BLaER1 treated with 17β-estradiol and CSF1 and Interleukin-3, amounts not matched to agents 10 nM and 100 nM (cell line): ENCODE measurements at regions not wholly inside any gene's neighbourhood (a gene's known extent, or its start where the extent isn't known, plus 50 kb on each side); places are given as distances from the start of the nearest gene placed in this dataset.

Source experiments
- H3K27ac ChIP-seq, 11 experiments: shearing (Covaris generic); formaldehyde crosslinking; 2 replicates each; pipeline ENCODE4 v1.8.1; 2022
- H3K27me3 ChIP-seq, 11 experiments: shearing (Covaris generic); formaldehyde crosslinking; 2 replicates each; pipeline ENCODE4 v1.8.1; 2022
- H3K36me3 ChIP-seq, 11 experiments: shearing (Covaris generic); formaldehyde crosslinking; 2 replicates each; pipeline ENCODE4 v1.8.1; 2022
- H3K4me1 ChIP-seq, 10 experiments: shearing (Covaris generic); formaldehyde crosslinking; 2 replicates each; pipeline ENCODE4 v1.8.1; 2022
- H3K4me2 ChIP-seq, 11 experiments: shearing (Covaris generic); formaldehyde crosslinking; 2 replicates each; pipeline ENCODE4 v1.8.1; 2022
- H3K4me3 ChIP-seq, 10 experiments: shearing (Covaris generic); formaldehyde crosslinking; 2 replicates each; pipeline ENCODE4 v1.8.1; 2022
- H3K9ac ChIP-seq, 11 experiments: shearing (Covaris generic); formaldehyde crosslinking; 2 replicates each; pipeline ENCODE4 v1.8.1; 2022
- H3K9me3 ChIP-seq, 11 experiments: shearing (Covaris generic); formaldehyde crosslinking; replicated peaks in 1 of 11; 2 replicates each; pipeline ENCODE4 v1.8.1; 2022
- H4K20me1 ChIP-seq, 11 experiments: shearing (Covaris generic); formaldehyde crosslinking; 2 replicates each; pipeline ENCODE4 v1.8.1; 2022
- Cebpa-rat ChIP-seq, 11 experiments: shearing (Covaris generic); IDR thresholded peaks; 2 replicates each; pipeline ENCODE4 v1.8.1; 2022

DNA sequence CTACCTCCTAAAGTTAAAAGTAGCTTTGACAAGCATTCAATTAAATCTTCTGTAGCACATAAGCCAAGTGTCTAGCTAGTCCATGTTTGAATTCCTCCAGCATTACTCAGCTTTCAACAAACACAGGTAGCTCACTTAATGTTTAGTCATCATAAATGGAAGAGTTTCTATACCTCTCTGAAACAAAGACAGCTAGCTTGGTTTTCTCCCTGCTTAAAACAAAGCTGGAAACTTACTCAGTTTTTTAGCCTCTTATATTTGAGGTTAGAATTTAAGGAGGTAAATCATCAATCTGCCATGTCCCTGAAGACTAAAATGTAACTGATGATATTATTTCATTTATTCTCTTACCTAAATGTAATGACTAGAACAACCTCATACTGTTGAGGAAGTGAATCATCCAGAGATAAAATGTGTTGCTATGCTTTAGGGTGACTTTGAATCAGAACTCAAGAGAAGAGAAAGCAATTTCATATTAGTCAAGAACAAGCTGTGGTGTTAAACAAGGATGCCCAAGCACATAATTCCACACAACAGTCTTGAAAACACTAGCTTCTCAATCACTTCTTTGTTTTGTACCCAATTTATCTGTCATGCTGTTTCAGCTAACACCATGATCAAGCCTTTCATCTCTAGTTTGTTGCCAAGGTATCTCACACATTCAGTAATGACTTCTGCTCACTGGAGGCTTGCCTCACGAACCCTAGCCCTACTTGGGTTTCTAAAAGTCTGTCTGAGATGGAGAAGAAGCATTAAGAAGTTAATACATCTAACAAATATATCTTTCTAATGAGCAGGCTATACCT lies 251.9 kb downstream of the EPM2A start:
- Histone ChIP-seq H3K9ac (no peak overlapping the region), H3K36me3 (no peaks in the 10 kb centered on the region), H3K27ac (no peak overlapping the region), H3K4me1 (peaks cover 0 to 10% (median 7%) of the 10 kb centered on the region in 10 experiments; a peak in 11 of 20 replicates), H3K27me3 (no peaks in the 10 kb centered on the region), H3K4me3 (no peak overlapping the region), H3K4me2 (no peak overlapping the region), H3K9me3 (peaks cover 6 to 35% (median 23%) of the 10 kb centered on the region in 11 experiments; a peak in 20 of 22 replicates), H4K20me1 (no peaks in the 10 kb centered on the region)
- no peak for TF ChIP-seq Cebpa-rat (IDR thresholded peaks at IDR 0.05)

DNA sequence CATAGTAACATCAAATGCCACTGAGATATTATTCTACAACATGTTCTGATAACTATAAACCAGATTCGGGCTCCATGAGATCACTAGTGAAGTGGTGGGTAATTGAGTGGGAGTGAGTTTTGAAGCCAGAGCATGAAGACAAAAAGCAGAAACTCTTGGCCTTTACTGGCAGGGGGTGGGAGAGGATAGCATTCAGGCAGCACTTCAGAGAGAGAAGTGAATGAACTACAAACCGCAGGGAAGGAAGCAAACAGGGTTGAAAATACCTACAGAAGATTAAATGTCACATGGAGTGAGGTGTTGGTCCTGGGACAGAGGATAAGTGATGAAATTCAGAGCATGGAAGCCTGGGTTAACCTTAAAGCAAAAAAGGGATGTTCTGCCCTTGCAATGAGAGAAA lies 250.0 kb downstream of the EPM2A start:
- no peaks in the 10 kb centered on the region for H4K20me1 ChIP-seq
- H3K36me3 ChIP-seq = no peaks in the 10 kb centered on the region
- no peaks in the 10 kb centered on the region for H3K27me3 ChIP-seq
- no peak overlapping the region for H3K4me3 ChIP-seq
- no peak overlapping the region for H3K9ac ChIP-seq
- TF ChIP-seq Cebpa-rat (IDR thresholded peaks at IDR 0.05) = no peak
- peaks cover 0 to 4% (median under 1%) of the 10 kb centered on the region in 10 experiments; a peak in 6 of 20 replicates for H3K4me1 ChIP-seq
- H3K27ac ChIP-seq = no peak overlapping the region
- H3K9me3 ChIP-seq = peaks cover 0 to 21% (median 8%) of the 10 kb centered on the region in 11 experiments; a peak in 16 of 22 replicates
- H3K4me2 ChIP-seq = no peak overlapping the region

DNA sequence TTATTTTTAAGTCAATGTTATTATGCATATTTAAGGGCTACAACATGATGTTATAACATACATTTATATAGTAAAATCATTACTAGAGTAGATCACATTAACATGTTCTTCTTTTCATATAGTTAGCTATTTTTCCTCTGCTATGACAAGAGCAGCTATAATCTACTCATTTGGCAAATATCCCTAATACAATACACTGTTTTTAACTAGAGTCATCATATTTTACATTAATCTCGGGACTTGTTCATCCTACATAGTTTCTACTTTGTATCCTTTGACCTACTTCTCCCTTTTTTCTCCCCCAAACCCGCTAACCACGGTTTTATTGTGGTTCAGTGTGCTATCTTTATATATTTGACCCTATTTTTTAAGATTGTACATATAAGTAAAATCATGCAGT lies 249.0 kb downstream of the EPM2A start:
- Histone ChIP-seq H3K27ac (no peak overlapping the region), H3K36me3 (no peaks in the 10 kb centered on the region), H3K4me1 (peaks cover 0 to 6% (median 0%) of the 10 kb centered on the region in 10 experiments; a peak in 4 of 20 replicates), H4K20me1 (no peaks in the 10 kb centered on the region), H3K4me3 (no peak overlapping the region), H3K27me3 (no peaks in the 10 kb centered on the region), H3K9ac (no peak overlapping the region), H3K9me3 (peaks cover 0 to 11% (median 1%) of the 10 kb centered on the region in 11 experiments; a peak in 6 of 22 replicates), H3K4me2 (no peak overlapping the region)
- no peak for TF ChIP-seq Cebpa-rat (IDR thresholded peaks at IDR 0.05)

DNA sequence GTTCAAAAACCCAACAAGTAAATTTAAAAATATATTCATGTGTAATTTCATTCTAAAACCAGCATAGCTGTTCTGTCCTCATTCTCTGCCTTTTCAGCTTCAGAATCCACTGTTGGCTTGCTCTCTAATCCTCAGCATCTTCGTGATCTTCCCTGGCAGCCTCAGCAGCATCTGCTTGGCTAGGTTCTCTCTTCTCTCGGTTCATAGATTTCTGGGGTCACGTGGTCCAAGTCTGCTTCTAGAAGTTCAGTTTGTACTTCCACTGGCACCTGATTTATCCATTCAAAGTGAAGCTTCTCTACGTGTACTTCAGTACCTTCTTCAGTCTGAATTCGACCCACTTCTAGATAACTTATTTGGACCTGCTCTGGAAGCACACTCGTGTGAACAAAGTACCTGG lies 245.7 kb downstream of the EPM2A start:
- Histone ChIP-seq H3K27me3 (no peaks in the 10 kb centered on the region), H3K4me3 (no peak overlapping the region), H4K20me1 (no peaks in the 10 kb centered on the region), H3K9me3 (peaks cover 0 to 14% (median under 1%) of the 10 kb centered on the region in 11 experiments; a peak in 9 of 22 replicates), H3K4me2 (no peak overlapping the region), H3K9ac (no peak overlapping the region), H3K4me1 (peaks cover 0 to 6% (median 0%) of the 10 kb centered on the region in 10 experiments; a peak in 4 of 20 replicates), H3K36me3 (no peaks in the 10 kb centered on the region), H3K27ac (no peak overlapping the region)
- TF ChIP-seq Cebpa-rat (IDR thresholded peaks at IDR 0.05) = no peak

DNA sequence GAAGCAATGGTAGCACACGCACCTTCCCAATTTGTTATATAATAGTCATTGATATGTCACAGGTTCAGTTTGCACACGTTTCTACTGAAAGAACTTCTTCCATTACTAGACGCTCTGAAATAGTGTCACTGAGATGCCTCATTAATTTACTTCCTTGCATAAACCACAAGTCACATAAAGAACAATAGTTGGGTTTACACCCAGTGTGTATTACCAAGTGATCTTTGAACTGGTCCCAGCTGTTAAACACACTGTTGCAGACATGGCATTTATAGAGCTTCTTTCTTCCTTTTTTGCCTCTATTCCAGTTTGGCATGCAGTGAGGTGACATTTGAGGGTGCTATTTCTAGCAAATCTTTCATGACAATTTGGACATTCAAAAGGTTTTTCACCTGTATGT lies 245.3 kb downstream of the EPM2A start:
- Histone ChIP-seq H3K36me3 (no peaks in the 10 kb centered on the region), H3K9me3 (peaks cover 0 to 19% (median 5%) of the 10 kb centered on the region in 11 experiments; a peak in 14 of 22 replicates), H3K27ac (no peak overlapping the region), H3K4me3 (no peak overlapping the region), H3K4me2 (no peak overlapping the region; a peak in 1 of 22 replicates), H4K20me1 (no peaks in the 10 kb centered on the region), H3K27me3 (no peaks in the 10 kb centered on the region), H3K9ac (no peak overlapping the region), H3K4me1 (peaks cover 0 to 6% (median 0%) of the 10 kb centered on the region in 10 experiments; a peak in 4 of 20 replicates)
- no peak for TF ChIP-seq Cebpa-rat (IDR thresholded peaks at IDR 0.05)

DNA sequence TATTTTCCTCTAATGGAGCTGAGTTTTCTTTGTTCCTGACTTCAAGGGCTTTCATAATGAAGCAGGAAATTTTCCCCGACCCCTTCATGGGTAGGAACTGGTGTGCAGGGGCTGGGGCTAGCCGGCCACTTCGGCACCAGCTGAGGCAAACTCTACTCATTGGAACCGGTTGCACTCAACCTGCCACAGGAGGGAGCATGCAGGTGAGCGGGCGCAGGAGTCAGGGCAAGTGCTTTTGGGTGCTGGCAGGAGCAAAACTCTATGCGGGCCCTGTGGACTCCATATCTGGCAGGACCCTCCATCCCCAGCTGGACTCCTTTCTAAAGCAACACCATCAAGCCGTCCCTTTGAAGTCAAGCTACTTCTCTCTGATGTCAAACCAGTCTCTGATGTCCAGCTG lies 244.2 kb downstream of the EPM2A start:
- Histone ChIP-seq H3K27me3 (no peaks in the 10 kb centered on the region), H3K36me3 (no peaks in the 10 kb centered on the region), H4K20me1 (no peaks in the 10 kb centered on the region), H3K4me2 (no peak overlapping the region), H3K27ac (no peak overlapping the region), H3K4me3 (no peak overlapping the region), H3K4me1 (peaks cover 0 to 6% (median 0%) of the 10 kb centered on the region in 10 experiments; a peak in 4 of 20 replicates), H3K9ac (no peak overlapping the region), H3K9me3 (peaks cover 8 to 30% (median 16%) of the 10 kb centered on the region in 11 experiments; a peak in 21 of 22 replicates)
- no peak for TF ChIP-seq Cebpa-rat (IDR thresholded peaks at IDR 0.05)

DNA sequence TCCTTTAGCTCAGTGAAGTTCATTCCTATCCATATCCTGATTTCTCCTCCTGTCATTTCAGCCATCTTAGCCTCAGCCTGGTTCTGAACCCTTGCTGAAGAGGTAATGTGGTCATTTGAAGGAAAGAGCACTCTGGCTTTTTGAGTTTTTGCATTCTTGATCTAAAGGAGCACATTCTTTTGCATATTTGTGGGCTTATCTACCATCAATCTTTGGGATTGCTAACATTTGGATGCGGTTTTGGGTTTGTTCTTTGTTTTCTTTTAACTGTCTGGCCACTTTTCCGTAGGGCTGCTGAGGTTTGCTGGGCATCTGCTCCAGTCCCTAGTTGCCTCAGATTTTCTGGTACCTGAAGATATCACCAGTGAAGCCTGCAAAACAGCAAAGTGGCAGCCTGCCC lies 238.3 kb downstream of the EPM2A start:
- Histone ChIP-seq H3K4me1 (no peaks in the 10 kb centered on the region), H3K4me3 (no peak overlapping the region), H3K4me2 (no peak overlapping the region), H3K27me3 (no peaks in the 10 kb centered on the region), H4K20me1 (no peaks in the 10 kb centered on the region), H3K27ac (no peak overlapping the region), H3K9ac (no peak overlapping the region), H3K9me3 (peaks cover 12 to 43% (median 28%) of the 10 kb centered on the region in 11 experiments), H3K36me3 (no peaks in the 10 kb centered on the region)
- TF ChIP-seq Cebpa-rat (IDR thresholded peaks at IDR 0.05) = no peak

DNA sequence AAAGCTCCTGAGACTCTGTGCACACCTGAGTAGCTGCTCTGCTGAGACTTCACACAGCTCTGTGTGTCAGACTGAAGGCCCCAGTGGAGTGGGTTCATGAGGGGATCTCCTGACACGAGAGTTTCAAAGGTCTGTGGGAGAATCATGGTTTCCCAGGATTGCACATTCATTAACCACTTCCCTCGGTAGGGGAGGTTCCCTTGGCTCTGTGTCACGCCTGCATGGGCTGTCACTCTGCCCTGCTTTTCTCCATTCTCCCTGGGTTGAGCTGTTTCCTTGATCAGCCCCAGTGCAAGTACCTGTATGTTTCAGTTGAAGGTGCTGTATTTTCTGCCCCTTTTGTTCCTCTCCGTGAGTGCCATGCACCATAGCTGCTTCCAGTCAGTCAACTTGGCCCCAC lies 236.9 kb downstream of the EPM2A start:
- peaks cover 12 to 43% (median 28%) of the 10 kb centered on the region in 11 experiments for H3K9me3 ChIP-seq
- no peaks in the 10 kb centered on the region for H3K4me1 ChIP-seq
- H3K27me3 ChIP-seq = no peaks in the 10 kb centered on the region
- H4K20me1 ChIP-seq = no peaks in the 10 kb centered on the region
- no peak overlapping the region for H3K27ac ChIP-seq
- no peak overlapping the region for H3K9ac ChIP-seq
- H3K4me2 ChIP-seq = no peak overlapping the region
- TF ChIP-seq Cebpa-rat (IDR thresholded peaks at IDR 0.05) = no peak
- no peak overlapping the region for H3K4me3 ChIP-seq
- H3K36me3 ChIP-seq = no peaks in the 10 kb centered on the region

DNA sequence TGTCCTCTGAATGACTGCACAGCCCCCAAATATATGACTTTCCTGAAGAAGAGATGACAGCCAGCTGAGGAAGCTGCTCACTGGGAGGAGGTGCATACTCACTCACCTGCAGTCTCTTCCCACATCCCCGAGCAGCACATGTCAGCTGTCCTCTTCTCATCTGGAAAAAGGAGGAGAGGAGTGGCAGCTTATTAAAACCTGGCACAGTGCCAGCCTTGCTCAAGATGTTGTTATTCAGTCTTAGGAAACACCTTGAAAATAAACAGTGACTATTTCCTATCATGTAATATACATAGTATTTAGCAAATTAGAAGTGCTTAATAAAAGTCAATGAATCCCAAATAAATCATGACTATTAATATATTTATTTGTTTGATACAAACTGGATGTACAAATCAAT lies 232.9 kb downstream of the EPM2A start:
- Histone ChIP-seq H3K4me1 (no peaks in the 10 kb centered on the region), H3K4me3 (no peak overlapping the region), H3K27ac (no peak overlapping the region), H3K36me3 (no peaks in the 10 kb centered on the region), H3K4me2 (no peak overlapping the region), H3K9ac (no peak overlapping the region), H3K9me3 (peaks cover 0 to 12% (median 3%) of the 10 kb centered on the region in 11 experiments; a peak in 9 of 22 replicates), H4K20me1 (no peaks in the 10 kb centered on the region), H3K27me3 (no peaks in the 10 kb centered on the region)
- TF ChIP-seq Cebpa-rat (IDR thresholded peaks at IDR 0.05) = no peak

DNA sequence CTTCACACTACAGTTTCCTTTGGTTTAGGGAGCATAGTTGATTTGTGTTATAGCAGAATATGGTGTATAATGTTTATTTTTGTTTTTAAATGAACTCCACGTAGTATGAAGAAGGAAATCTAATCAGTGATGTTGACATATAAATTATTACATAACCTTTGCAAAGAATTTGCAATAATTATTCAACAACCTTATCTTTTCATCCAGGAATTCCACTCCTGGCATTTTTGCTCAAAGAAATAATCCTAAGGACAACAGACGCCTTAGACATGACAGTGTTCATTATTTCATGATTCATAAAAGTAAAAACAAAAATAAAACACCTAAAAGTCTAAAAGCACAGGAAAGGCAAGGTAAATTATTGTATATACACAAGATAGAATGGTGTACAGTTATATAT lies 229.2 kb downstream of the EPM2A start:
- peaks cover 18 to 27% (median 24%) of the 10 kb centered on the region in 11 experiments for H3K9me3 ChIP-seq
- no peak overlapping the region for H3K4me2 ChIP-seq
- H3K9ac ChIP-seq = no peak overlapping the region
- H3K4me1 ChIP-seq = no peaks in the 10 kb centered on the region
- no peak for TF ChIP-seq Cebpa-rat (IDR thresholded peaks at IDR 0.05)
- H3K36me3 ChIP-seq = no peaks in the 10 kb centered on the region
- H3K27me3 ChIP-seq = no peaks in the 10 kb centered on the region
- no peak overlapping the region for H3K4me3 ChIP-seq
- H3K27ac ChIP-seq = no peak overlapping the region
- H4K20me1 ChIP-seq = no peaks in the 10 kb centered on the region
